Uterus (tissue), 3 donors: ENCODE measurements at regions not wholly inside any gene's neighbourhood (a gene's known extent, or its start where the extent isn't known, plus 50 kb on each side); places are given as distances from the start of the nearest gene placed in this dataset.

Experiments
- DNase-seq, 2 donors: peaks; one replicate each; pipeline ENCODE4 v3.0.0-alpha.2; 2019 to 2020
- H3K27ac ChIP-seq, 2 donors: fragments of 200-600 bp; sonication (generic); 1 replicate in 1 of 2; 2 replicates in 1 of 2; pipeline ENCODE4 v1.5.1; 2016 to 2018
- H3K27me3 ChIP-seq, 2 donors: fragments of 200-600 bp; sonication (generic); one replicate each; pipeline ENCODE4 v1.5.1; 2018 to 2019; ENCODE audit warnings: control low read depth in 1 of 2
- H3K36me3 ChIP-seq, 2 donors: fragments of 200-600 bp; sonication (generic); one replicate each; pipeline ENCODE4 v1.5.1; 2019; ENCODE audit warnings: control low read depth in 1 of 2
- H3K4me1 ChIP-seq, 2 donors: fragments of 200-600 bp; sonication (generic); one replicate each; pipeline ENCODE4 v1.5.1; 2018 to 2019; ENCODE audit warnings: control low read depth in 1 of 2
- H3K4me3 ChIP-seq, 2 donors: fragments of 200-600 bp; sonication (generic); 1 replicate in 1 of 2; 2 replicates in 1 of 2; pipeline ENCODE4 v1.5.1; 2018 to 2019; ENCODE audit warnings: mild to moderate bottlenecking in 1 of 2
- H3K9me3 ChIP-seq, 2 donors: fragments of 200-600 bp; sonication (generic); one replicate each; pipeline ENCODE4 v1.5.1; 2019; ENCODE audit warnings: control low read depth in 1 of 2
- POLR2A ChIP-seq, 2 donors: fragments of 450-650 bp; IDR thresholded peaks; one replicate each; pipeline ENCODE4 v1.6.1; 2016; ENCODE audit warnings: antibody characterized with exemption in 2 of 2, mild to moderate bottlenecking in 1 of 2, moderate library complexity in 1 of 2
- intact Hi-C: fragments of 100-400 bp; cut with DNase I; formaldehyde crosslinking; loops from one replicate; pipeline ENCODE4 v1.15.1; 2023; ENCODE audit warnings: low total_unique reads
- TF ChIP-seq, protein P1 (sequence below), 4 experiments: fragments of 200-600 bp in 2 of 4; fragments of 450-650 bp in 2 of 4; sonication (generic) in 2 of 4; IDR thresholded peaks; one replicate each; pipeline ENCODE4 v1.5.1; 2016 to 2019; ENCODE audit warnings: antibody characterized with exemption in 4 of 4, mild to moderate bottlenecking in 2 of 4, moderate library complexity in 1 of 4
- donor health status: DM: yes; HTN: yes; CAD: no.

DNA sequence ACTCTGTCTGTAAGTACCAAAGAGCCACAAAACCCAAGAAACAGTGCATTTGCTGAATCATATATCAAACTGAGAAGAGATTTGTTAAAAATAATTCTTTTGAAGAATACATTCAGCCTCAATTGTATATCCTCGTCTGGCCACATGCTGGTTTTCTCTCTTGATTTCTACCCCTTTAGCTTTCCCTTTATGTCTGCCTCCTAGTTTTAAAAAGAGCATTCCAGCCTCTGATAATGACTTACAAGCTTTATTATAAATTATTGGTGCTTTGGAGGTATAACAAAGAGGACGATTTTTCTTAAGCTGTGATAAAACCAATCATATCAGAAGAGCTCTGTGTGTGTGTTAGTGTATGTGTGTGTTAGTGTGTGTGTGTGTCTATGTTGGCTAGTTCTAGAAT, 70.4 kb upstream of the ROBO2 start:
- no peak for TF ChIP-seq POLR2A (IDR thresholded peaks at IDR 0.05)
- TF ChIP-seq, protein P1, sequence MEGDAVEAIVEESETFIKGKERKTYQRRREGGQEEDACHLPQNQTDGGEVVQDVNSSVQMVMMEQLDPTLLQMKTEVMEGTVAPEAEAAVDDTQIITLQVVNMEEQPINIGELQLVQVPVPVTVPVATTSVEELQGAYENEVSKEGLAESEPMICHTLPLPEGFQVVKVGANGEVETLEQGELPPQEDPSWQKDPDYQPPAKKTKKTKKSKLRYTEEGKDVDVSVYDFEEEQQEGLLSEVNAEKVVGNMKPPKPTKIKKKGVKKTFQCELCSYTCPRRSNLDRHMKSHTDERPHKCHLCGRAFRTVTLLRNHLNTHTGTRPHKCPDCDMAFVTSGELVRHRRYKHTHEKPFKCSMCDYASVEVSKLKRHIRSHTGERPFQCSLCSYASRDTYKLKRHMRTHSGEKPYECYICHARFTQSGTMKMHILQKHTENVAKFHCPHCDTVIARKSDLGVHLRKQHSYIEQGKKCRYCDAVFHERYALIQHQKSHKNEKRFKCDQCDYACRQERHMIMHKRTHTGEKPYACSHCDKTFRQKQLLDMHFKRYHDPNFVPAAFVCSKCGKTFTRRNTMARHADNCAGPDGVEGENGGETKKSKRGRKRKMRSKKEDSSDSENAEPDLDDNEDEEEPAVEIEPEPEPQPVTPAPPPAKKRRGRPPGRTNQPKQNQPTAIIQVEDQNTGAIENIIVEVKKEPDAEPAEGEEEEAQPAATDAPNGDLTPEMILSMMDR (IDR thresholded peaks at IDR 0.05) = no peak
- Histone ChIP-seq H3K27ac (no peak overlapping the region), H3K9me3 (no peaks in the 10 kb centered on the region), H3K4me1 (no peaks in the 10 kb centered on the region), H3K4me3 (no peak overlapping the region), H3K27me3 (no peaks in the 10 kb centered on the region), H3K36me3 (no peaks in the 10 kb centered on the region)
- no peak for DNase-seq
- intact Hi-C loops = no loop called here

DNA sequence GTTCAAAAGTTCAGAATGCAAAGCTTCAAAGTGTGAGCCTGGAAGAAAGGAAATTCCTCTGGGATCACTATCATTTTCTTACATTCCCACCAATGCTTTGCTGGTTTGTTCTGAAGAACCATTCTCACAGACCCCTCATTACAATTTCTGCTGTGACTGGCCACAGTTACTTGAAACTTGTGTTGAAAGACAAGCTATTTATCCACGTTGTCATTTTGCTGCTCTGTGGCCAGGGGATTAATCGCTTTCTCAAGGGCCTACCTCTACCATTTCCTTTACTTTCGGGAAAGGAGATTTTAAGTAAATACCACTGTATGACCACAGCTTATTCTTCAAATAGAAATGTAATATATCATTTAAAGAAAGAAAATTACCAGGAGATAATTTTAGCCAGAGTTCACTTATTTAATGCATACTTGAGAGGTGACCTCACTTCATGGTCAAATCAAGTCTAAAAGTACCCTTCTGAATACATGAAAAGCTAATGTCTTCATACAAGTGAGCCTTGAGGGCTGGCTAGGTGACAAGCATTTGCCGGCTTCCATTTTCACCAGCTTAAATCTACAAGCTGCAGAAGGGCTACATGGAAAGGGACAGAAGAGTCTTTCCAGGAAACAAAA, 69.8 kb upstream of the ROBO2 start:
- TF ChIP-seq POLR2A (IDR thresholded peaks at IDR 0.05) = no peak
- TF ChIP-seq, protein P1 (IDR thresholded peaks at IDR 0.05) = no peak
- intact Hi-C loops = no loop called here

DNA sequence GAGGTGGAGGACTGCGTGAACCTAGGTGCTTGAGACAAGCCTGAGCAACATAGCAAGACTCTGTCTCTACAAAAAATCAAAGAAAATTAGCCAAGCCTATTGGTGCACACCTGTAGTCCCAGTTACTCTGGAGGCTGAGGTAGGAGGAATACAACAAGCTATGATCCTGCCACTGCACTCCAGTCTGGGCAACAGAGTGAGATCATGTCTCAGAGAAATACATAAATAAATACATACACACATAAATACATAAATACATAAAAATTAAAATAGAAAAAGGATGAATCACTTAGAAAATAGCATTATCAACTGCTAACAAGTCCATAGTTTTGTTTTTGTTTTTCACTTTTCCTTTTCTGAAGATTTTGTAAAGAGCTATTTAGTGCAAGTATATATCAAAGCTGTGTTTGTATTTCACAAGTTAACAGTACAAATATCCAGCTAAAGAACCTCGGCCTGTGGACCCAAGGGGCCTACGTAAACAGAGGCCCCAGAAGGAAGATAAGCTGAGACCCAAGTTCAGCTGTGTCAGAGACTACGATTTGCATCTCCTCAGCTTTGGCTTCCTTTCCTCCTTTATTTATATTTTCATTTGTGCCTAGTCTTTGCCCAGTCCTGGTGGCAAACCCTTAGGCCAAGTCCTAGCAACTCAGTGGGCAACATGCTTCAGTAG, 67.1 kb upstream of the ROBO2 start:
- intact Hi-C loops = no loop called here
- H3K36me3 ChIP-seq = no peaks in the 10 kb centered on the region

More for the DNA sequence above, 69.8 kb upstream of the ROBO2 start:
- no peak overlapping the region for H3K4me3 ChIP-seq
- no peaks in the 10 kb centered on the region for H3K9me3 ChIP-seq
- no peak for DNase-seq
- no peaks in the 10 kb centered on the region for H3K27me3 ChIP-seq
- H3K36me3 ChIP-seq = no peaks in the 10 kb centered on the region
- H3K27ac ChIP-seq = no peak overlapping the region
- H3K4me1 ChIP-seq = no peaks in the 10 kb centered on the region

DNA sequence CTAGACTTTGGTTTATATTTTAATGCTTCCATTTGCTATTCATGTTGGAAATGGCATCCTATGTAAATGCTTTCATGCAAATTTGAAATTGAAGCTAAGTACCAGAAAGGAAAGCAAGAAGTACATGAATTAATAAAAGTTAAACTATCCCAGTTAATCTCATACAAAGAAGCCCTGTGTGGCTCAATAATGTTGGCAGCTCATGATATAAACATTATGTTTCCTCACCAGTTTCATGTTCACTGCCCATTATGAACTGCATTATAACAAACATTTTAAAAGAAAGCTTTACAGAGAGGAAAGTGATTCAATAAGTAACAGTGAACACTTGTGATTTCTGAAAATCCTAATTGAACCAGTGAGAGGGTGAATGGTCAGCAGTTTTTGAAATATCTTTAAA, 62.9 kb upstream of the ROBO2 start:
- Histone ChIP-seq H3K27me3 (no peaks in the 10 kb centered on the region), H3K4me1 (no peaks in the 10 kb centered on the region), H3K27ac (no peak overlapping the region), H3K9me3 (no peaks in the 10 kb centered on the region), H3K36me3 (no peaks in the 10 kb centered on the region), H3K4me3 (no peak overlapping the region)
- intact Hi-C loops = no loop called here
- TF ChIP-seq, protein P1 (IDR thresholded peaks at IDR 0.05) = no peak
- no peak for TF ChIP-seq POLR2A (IDR thresholded peaks at IDR 0.05)
- no peak for DNase-seq

More for the DNA sequence above, 67.1 kb upstream of the ROBO2 start:
- Histone ChIP-seq H3K4me3 (no peak overlapping the region), H3K4me1 (no peaks in the 10 kb centered on the region), H3K9me3 (no peaks in the 10 kb centered on the region), H3K27me3 (no peaks in the 10 kb centered on the region), H3K27ac (no peak overlapping the region)
- DNase-seq = no peak
- TF ChIP-seq, protein P1 (IDR thresholded peaks at IDR 0.05) = no peak
- TF ChIP-seq POLR2A (IDR thresholded peaks at IDR 0.05) = no peak

DNA sequence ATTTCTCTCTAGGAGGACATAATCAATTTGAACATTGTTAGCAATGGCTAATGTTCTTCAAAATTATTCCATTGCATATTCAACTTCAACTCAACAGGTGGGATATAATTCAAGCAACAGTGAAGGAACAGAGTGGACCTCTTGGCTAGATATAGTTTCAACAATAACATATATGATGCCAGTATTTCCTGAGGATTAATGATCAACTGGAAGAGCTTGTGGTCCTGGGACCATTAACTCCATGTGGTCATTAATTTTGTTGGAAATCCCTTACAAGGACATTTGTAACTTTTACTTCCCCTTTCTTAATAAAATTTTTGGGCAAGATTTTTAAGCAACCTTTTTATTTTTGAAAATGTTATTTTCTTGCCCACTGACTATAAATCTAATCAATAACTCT, 54.3 kb upstream of the ROBO2 start:
- no peak for DNase-seq
- no peaks in the 10 kb centered on the region for H3K9me3 ChIP-seq
- intact Hi-C loops = no loop called here
- no peak overlapping the region for H3K27ac ChIP-seq
- TF ChIP-seq, protein P1 (IDR thresholded peaks at IDR 0.05) = no peak
- no peak for TF ChIP-seq POLR2A (IDR thresholded peaks at IDR 0.05)
- H3K4me3 ChIP-seq = no peak overlapping the region
- H3K4me1 ChIP-seq = no peaks in the 10 kb centered on the region
- H3K27me3 ChIP-seq = no peaks in the 10 kb centered on the region
- no peaks in the 10 kb centered on the region for H3K36me3 ChIP-seq
